IMR-90 (cell line): ENCODE measurements at regions not wholly inside any gene's neighbourhood (a gene's known extent, or its start where the extent isn't known, plus 50 kb on each side); places are given as distances from the start of the nearest gene placed in this dataset.

Source experiments
- ATAC-seq: fragments of 200-7000 bp; cut with Tn5 transposase; 2 replicates; pipeline ENCODE4 v1.9.1; 2020; ENCODE audit warnings: low read depth, mild to moderate bottlenecking, moderate library complexity
- BruUV-seq: library from RNA; stranded (reverse); fragments of 400-500 nt; replicated peaks from 2 replicates; lab custom pipeline; 2021; lab: Mats Ljungman, UMichigan
- CTCF ChIA-PET: fragments of 300-600 bp; formaldehyde crosslinking; extraction: SDS; loops from one replicate; lab custom pipeline; 2021; ENCODE audit warnings: antibody characterized with exemption; lab: Yijun Ruan, JAX
- POLR2A ChIA-PET: fragments of 300-600 bp; sonication (Branson Sonifier 250); formaldehyde crosslinking; loops from one replicate; lab custom pipeline; 2022; ENCODE audit warnings: antibody characterized with exemption; ENCODE audit not compliant: unreplicated experiment; lab: Charles Lee
- DNase-seq: peaks from one replicate; pipeline ENCODE4 v3.0.0; 2013
- H2AFZ ChIP-seq: replicated peaks from 2 replicates; pipeline ENCODE3; 2013; ENCODE audit warnings: low read length, mild to moderate bottlenecking; ENCODE audit not compliant: poor library complexity
- H2AK5ac ChIP-seq: 2 replicates; pipeline ENCODE4 v1.6.1; 2013; ENCODE audit warnings: low read depth, low read length, inconsistent platforms
- H2AK9ac ChIP-seq: replicated peaks from 2 replicates; pipeline ENCODE3; 2013; ENCODE audit warnings: mild to moderate bottlenecking, low read depth, low read length, moderate library complexity; ENCODE audit not compliant: poor library complexity
- H2BK120ac ChIP-seq: 2 replicates; pipeline ENCODE4 v1.6.1; 2013; ENCODE audit warnings: low read depth, low read length, inconsistent platforms
- H2BK15ac ChIP-seq: 3 replicates; pipeline ENCODE4 v1.6.1; 2013; ENCODE audit warnings: low read depth, low read length, inconsistent platforms
- H2BK20ac ChIP-seq: 2 replicates; pipeline ENCODE4 v1.6.1; 2013; ENCODE audit warnings: low read depth, mild to moderate bottlenecking, inconsistent platforms, low read length, moderate library complexity
- H2BK5ac ChIP-seq: 2 replicates; pipeline ENCODE4 v1.6.1; 2013; ENCODE audit warnings: mild to moderate bottlenecking, low read depth, low read length, inconsistent platforms; ENCODE audit not compliant: poor library complexity, severe bottlenecking
- H3K14ac ChIP-seq: replicated peaks from 2 replicates; pipeline ENCODE4 v1.6.1; 2013; ENCODE audit warnings: low read depth, low read length, inconsistent platforms
- H3K18ac ChIP-seq: 2 replicates; pipeline ENCODE4 v1.6.1; 2013; ENCODE audit warnings: low read depth, low read length, control low read depth
- H3K23ac ChIP-seq: 2 replicates; pipeline ENCODE4 v1.6.1; 2013; ENCODE audit warnings: low read depth, low read length, inconsistent platforms
- H3K27ac ChIP-seq: 2 replicates; pipeline ENCODE4 v1.5.1; 2013; ENCODE audit warnings: mild to moderate bottlenecking, control low read depth, low read length; ENCODE audit not compliant: insufficient read depth
- H3K27me3 ChIP-seq: 2 replicates; pipeline ENCODE4 v1.6.1; 2013; ENCODE audit warnings: low read length; ENCODE audit not compliant: control insufficient read depth, insufficient read depth
- H3K36me3 ChIP-seq: 2 replicates; pipeline ENCODE4 v1.6.1; 2013; ENCODE audit warnings: low read length, mixed read lengths; ENCODE audit not compliant: control insufficient read depth, insufficient read depth
- H3K4ac ChIP-seq: 2 replicates; pipeline ENCODE4 v1.6.1; 2013; ENCODE audit warnings: low read depth, low read length, inconsistent platforms
- H3K4me1 ChIP-seq: 2 replicates; pipeline ENCODE4 v1.6.1; 2013; ENCODE audit warnings: low read length, mixed read lengths; ENCODE audit not compliant: control insufficient read depth, insufficient read depth
- H3K4me2 ChIP-seq: 2 replicates; pipeline ENCODE4 v1.6.1; 2013; ENCODE audit warnings: low read depth, mild to moderate bottlenecking, control low read depth, low read length, moderate library complexity
- H3K4me3 ChIP-seq: 2 replicates; pipeline ENCODE4 v1.5.1; 2013; ENCODE audit warnings: low read depth, mild to moderate bottlenecking, control low read depth, low read length, moderate library complexity; ENCODE audit not compliant: insufficient read depth
- H3K56ac ChIP-seq: 2 replicates; pipeline ENCODE4 v1.6.1; 2013; ENCODE audit warnings: low read length, inconsistent platforms; ENCODE audit not compliant: insufficient read depth; ENCODE audit errors: extremely low read depth
- H3K79me1 ChIP-seq, 2 experiments: 2 replicates each; pipeline ENCODE4 v1.6.1; 2013; ENCODE audit warnings: low read length in 2 of 2, inconsistent platforms in 1 of 2, low read depth in 1 of 2
- H3K9ac ChIP-seq: 2 replicates; pipeline ENCODE4 v1.6.1; 2013; ENCODE audit warnings: low read depth, low read length, control low read depth
- H3K9me1 ChIP-seq: 2 replicates; pipeline ENCODE4 v1.6.1; 2013; ENCODE audit warnings: low read length, inconsistent platforms; ENCODE audit not compliant: insufficient read depth
- H3K9me3 ChIP-seq: 2 replicates; pipeline ENCODE4 v1.6.1; 2013; ENCODE audit warnings: low read length; ENCODE audit not compliant: control insufficient read depth, insufficient read depth
- H4K20me1 ChIP-seq: 2 replicates; pipeline ENCODE4 v1.6.1; 2013; ENCODE audit warnings: low read length, inconsistent platforms; ENCODE audit not compliant: insufficient read depth
- H4K5ac ChIP-seq: 2 replicates; pipeline ENCODE4 v1.6.1; 2013; ENCODE audit warnings: mild to moderate bottlenecking, low read depth, low read length, control low read depth
- H4K8ac ChIP-seq, 2 experiments: 2 replicates each; pipeline ENCODE4 v1.6.1; 2013; ENCODE audit warnings: low read depth in 2 of 2, low read length in 2 of 2, control low read depth in 1 of 2, inconsistent platforms in 1 of 2
- H4K91ac ChIP-seq: 2 replicates; pipeline ENCODE4 v1.6.1; 2013; ENCODE audit warnings: low read depth, low read length, inconsistent platforms; ENCODE audit not compliant: insufficient read depth
- BHLHE40 ChIP-seq: fragments of 150-350 bp; IDR thresholded peaks from 2 replicates; pipeline ENCODE4 v1.6.1; 2016; ENCODE audit warnings: mild to moderate bottlenecking, low read depth, low read length
- CHD1 ChIP-seq: IDR thresholded peaks from 2 replicates; pipeline ENCODE4 v1.6.1; 2012; ENCODE audit warnings: low read depth, low read length, improper control_type of control experiment
- NFE2L2 ChIP-seq: fragments of 150-350 bp; IDR thresholded peaks from 2 replicates; pipeline ENCODE4 v1.6.1; 2016; ENCODE audit warnings: low read depth, mild to moderate bottlenecking, low read length
- RAD21 ChIP-seq: IDR thresholded peaks from 2 replicates; pipeline ENCODE4 v1.6.1; 2012; ENCODE audit warnings: low read length, improper control_type of control experiment
- RCOR1 ChIP-seq: IDR thresholded peaks from 2 replicates; pipeline ENCODE4 v1.6.1; 2012; ENCODE audit warnings: mild to moderate bottlenecking, low read length, improper control_type of control experiment; ENCODE audit not compliant: insufficient replicate concordance
- WGBS, 2 experiments: methylation state at CpG; one replicate each; pipeline versions ENCODE4 v1.1.5 to v1.1.7; 2013; ENCODE audit warnings: missing lambda C conversion rate in 2 of 2; ENCODE audit not compliant: insufficient read length in 1 of 2; ENCODE audit errors: extremely low coverage in 2 of 2; 5-methylcytosine and 5-hydroxymethylcytosine counted together
- dilution Hi-C: fragments of 300-500 bp; cut with HindIII; formaldehyde crosslinking; loops from one replicate; pipeline ENCODE4 v1.14.3; 2018; ENCODE audit warnings: low sequenced_read_pairs; ENCODE audit not compliant: unreplicated experiment
- in situ Hi-C: fragments of 300-500 bp; cut with MboI; formaldehyde crosslinking; loops from 3 replicates; pipeline ENCODE4 v1.14.3; 2019; ENCODE audit warnings: low sequenced_read_pairs, inconsistent platforms, mixed read lengths
- intact Hi-C: fragments of 100-400 bp; cut with micrococcal nuclease; formaldehyde crosslinking; loops from 2 replicates; pipeline ENCODE4 v1.10.0; 2022

DNA sequence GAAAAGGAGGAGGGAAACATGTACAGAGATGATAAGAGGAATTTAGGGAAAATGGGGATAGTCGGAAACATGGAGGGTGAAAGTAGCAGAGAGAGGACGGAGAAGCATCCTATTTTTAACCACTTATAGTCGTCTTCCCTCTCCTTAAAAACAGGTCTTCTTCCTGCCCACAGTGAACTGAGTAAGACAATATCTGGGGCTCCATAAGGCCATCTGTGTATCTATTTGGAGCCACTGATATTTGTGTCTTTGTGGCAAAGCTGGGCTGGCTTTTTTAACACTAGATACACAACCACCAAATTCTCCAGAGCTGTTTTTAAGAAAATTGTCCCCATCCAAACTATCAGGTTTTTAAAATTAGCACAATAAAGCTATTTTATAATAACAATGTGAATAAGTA, 109.5 kb upstream of the RAP1B start:
- H3K9me3 ChIP-seq, result no peaks in the 10 kb centered on the region
- H3K4ac ChIP-seq, result no peak overlapping the region
- no peak overlapping the region for H2BK20ac ChIP-seq
- no peaks in the 10 kb centered on the region for H4K20me1 ChIP-seq
- H3K14ac ChIP-seq, result no peak overlapping the region
- DNase-seq (no peak), ATAC-seq (no peak)
- H2AFZ ChIP-seq, result no peak overlapping the region
- peaks cover 3% of the 10 kb centered on the region; the same call in 1 of the 2 replicates for H3K27me3 ChIP-seq
- H3K4me1 ChIP-seq, result no peaks in the 10 kb centered on the region
- no peak overlapping the region for H2AK5ac ChIP-seq
- H3K4me2 ChIP-seq, result no peak overlapping the region
- dilution Hi-C loops (no loop called here), intact Hi-C loops (no loop called here), in situ Hi-C loops (no loop called here)
- H3K27ac ChIP-seq, result no peak overlapping the region
- no peak overlapping the region for H2AK9ac ChIP-seq
- H4K5ac ChIP-seq, result no peak overlapping the region
- no peaks in the 10 kb centered on the region for H3K79me1 ChIP-seq
- H3K4me3 ChIP-seq, result no peak overlapping the region
- no CpG with 5 or more reads among the region's 3 CpGs for WGBS, 2 experiments
- H3K23ac ChIP-seq, result no peak overlapping the region
- CTCF ChIA-PET, result no interaction called here
- no peak for TF ChIP-seq BHLHE40
- TF ChIP-seq CHD1, result no peak
- no peak for TF ChIP-seq RAD21
- no peak for TF ChIP-seq NFE2L2
- TF ChIP-seq RCOR1, result no peak
- no peaks in the 10 kb centered on the region for H3K9me1 ChIP-seq
- H3K9ac ChIP-seq, result no peak overlapping the region
- no peak overlapping the region for H2BK5ac ChIP-seq
- no peak overlapping the region for H2BK15ac ChIP-seq
- no peaks in the 10 kb centered on the region for H3K36me3 ChIP-seq
- H3K56ac ChIP-seq, result no peak overlapping the region
- no TSS peak for BruUV-seq
- H4K91ac ChIP-seq, result no peak overlapping the region
- no peak overlapping the region for H2BK120ac ChIP-seq
- POLR2A ChIA-PET, result no interaction called here
- H4K8ac ChIP-seq, result no peak overlapping the region
- H3K18ac ChIP-seq, result no peak overlapping the region
